ENCODE measurements at regions not wholly inside any gene's neighbourhood (a gene's known extent, or its start where the extent isn't known, plus 50 kb on each side); places are given as distances from the start of the nearest gene placed in this dataset.

GRCh38 chr6:122286512-122286911, 112.9 kb upstream of the HSF2 start:
- TF ChIP-seq RXRA (IDR thresholded peaks at IDR 0.05) (no peak), FOXA1 (IDR thresholded peaks at IDR 0.05) (no peak), CTCF (IDR thresholded peaks at IDR 0.05; ENCODE audit: low read depth, low read length, missing input control) (no peak), YY1 (IDR thresholded peaks at IDR 0.05) (no peak), REST (IDR thresholded peaks at IDR 0.05) (no peak)

All from liver (tissue), 3 donors.